NCI-H748 treated with DMSO at 0.1 percent for 48 hours (cell line): ENCODE measurements at regions not wholly inside any gene's neighbourhood (a gene's known extent, or its start where the extent isn't known, plus 50 kb on each side); places are given as distances from the start of the nearest gene placed in this dataset.
"Not testable (repeated sequence)": the region's sequence is repeated elsewhere in the genome, so short reads cannot be mapped to it uniquely, and the experiment has no call there.

Experiments
- DNase-seq: peaks from one replicate; lab custom pipeline; 2025; lab: John Stamatoyannopoulos, UW

DNA sequence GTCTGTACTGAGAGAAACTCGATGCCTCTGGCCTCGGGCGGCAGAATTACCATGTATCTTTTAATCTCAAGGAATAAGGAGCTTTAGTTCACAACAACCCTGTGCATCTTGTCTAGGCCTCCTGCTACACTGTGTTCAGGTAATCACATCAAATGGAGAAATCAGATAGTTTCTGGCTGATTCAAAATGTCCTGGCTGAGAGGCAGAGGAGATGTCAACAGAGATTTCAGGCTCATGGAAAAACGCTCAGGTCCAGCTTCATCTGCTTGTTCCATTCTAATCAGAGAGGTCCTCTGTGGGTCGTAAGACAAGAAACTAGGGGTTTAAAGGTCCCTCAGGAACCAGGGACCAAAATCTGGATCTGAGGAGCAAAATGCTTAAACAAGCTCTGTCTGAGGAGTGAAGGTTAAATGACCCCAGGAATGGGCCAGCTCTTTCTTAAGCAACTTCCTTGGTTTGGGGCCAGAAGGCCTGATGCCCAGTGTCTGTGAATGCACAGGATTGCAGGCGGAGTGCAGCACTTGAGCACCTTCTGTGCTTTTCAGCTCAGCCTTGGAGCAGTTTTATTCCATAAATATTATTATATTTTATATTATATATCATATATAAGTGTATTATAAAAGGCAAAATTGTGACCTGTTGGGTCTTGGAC lies 170.2 kb upstream of the PRICKLE1 start:
- DNase-seq, result no peak

- no peak for DNase-seq
Observed at GRCh38 chr12:42758806-42759205, 169.3 kb upstream of the PRICKLE1 start.

- DNase-seq, result no peak
Observed at GRCh38 chr12:42757624-42758119, 168.1 kb upstream of the PRICKLE1 start.

DNA sequence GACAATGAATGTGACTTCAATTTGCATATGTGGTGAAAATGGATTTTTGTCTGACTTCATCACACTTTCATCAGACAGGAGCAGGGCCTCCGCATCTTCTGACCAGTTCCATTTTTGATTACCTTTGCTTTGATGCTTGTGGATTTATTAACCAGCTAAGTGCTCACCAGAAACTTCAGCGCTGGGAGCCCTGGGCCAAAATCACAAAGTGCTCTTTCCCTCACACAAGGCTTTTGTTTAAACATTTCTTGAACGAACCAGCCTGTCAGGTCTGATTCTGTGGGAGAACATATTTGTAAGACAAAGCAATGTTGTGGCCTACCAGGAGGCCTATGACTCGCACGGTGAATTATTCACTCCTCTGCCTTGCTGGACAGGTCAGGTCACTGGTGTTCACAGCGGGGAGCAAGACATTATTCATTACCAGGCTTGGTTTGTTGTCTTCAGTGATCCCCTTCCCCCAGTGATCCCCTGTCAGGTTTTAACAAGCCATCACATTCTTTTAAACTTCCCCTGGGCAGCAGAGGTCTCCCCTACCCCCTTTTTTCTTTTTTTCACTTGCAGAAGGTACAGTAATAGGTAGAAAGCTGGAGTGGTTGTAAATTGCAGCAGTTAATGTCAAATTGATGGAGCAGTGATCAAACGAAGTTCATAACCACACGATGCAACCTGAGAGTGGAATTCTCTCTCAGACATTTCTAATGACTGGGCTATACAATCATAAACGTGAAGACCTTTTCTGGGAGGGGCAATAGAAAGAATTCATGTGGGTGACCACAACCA lies 167.5 kb upstream of the PRICKLE1 start:
- no peak for DNase-seq

GRCh38 chr12:42750356-42750755 lies 160.8 kb upstream of the PRICKLE1 start:
- DNase-seq, result no peak

DNA sequence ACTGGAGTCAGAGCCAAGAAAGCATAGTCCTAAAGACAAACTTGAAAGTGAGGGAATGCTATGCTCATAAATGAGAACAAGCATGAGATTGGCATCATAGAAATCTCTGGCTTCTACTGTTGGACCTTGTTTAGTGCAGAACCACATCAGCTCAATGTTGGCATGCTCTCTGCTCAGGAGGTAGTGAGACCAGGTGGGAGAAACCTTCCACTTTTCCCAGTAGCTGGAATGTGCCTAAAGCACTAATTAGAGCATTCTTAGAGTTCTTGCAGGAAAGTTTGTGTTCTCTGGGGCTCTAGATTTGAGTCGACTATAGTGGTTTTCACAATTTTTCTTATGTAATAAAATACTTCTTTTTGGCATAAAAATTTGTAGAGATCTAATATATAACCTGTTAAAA lies 159.7 kb upstream of the PRICKLE1 start:
- DNase-seq, result no peak

DNA sequence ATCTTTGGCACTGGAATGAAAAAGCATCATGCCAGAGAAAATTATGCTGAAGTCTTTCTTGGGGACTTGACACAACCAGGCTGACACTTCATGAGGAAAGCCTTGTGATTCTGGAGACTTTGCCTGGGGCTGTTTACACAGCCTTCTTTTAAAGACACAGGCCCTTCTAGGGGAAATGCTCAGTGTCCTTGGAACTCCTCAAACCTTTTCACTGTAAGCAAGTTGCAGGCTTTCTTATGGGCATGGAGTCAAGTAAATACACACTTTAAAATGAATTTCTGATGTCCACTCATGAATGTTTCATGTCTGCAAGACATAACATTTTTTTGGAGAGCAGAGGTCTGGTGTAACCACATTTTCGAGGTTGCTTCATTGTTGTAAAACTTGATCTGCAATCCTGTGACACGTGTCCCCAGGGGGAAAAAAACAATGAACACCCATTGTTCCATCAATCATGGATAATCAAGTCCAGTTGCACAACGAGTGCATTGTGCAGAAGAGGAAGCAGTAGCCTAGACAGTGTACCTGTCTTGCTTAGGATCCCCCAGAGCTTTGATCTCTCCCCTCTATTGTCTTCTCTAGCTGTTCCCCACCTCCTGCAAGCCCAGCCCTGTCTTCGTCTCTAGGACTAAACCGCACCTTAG lies 155.1 kb upstream of the PRICKLE1 start:
- DNase-seq, result no peak

DNA sequence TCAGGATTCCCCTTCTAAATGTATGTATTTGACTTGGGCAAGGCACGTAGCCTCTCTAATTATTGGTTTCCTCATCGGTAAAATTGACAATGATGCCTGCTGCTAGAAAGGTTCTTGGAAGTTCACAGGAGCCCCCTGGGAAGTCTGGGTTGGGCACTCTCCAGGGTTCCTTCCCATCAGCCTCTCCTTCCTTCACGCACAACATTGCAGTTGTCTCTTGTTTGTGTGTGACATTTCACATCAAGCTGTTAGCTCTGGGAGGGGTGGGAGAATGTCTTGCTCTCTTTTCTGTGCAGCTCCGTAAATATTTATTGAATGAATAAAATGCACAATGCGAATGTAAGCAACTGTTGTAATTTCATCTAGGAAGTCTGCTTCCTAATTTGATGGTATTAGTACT lies 153.2 kb upstream of the PRICKLE1 start:
- no peak for DNase-seq

GRCh38 chr12:42741771-42742510 lies 152.4 kb upstream of the PRICKLE1 start:
- DNase-seq, result no peak

DNA sequence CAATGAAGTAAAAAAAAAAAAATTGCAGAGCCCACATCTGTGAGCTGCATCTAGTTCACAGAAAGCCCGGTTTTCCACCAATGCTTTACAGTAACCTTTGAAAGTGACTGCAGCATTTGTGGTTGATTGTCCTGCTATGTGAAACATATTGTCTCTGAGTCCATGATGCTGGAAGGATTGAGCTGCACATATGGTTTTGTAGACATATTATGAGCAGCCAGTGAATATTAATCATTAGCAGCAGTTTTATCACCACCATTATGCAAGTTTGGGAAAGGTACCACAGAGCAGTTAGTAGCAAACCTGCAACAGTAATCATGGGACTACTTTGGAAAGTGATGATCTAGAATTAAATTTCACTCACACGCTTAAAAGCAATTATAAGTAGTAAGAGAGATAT lies 151.5 kb upstream of the PRICKLE1 start:
- no peak for DNase-seq

DNA sequence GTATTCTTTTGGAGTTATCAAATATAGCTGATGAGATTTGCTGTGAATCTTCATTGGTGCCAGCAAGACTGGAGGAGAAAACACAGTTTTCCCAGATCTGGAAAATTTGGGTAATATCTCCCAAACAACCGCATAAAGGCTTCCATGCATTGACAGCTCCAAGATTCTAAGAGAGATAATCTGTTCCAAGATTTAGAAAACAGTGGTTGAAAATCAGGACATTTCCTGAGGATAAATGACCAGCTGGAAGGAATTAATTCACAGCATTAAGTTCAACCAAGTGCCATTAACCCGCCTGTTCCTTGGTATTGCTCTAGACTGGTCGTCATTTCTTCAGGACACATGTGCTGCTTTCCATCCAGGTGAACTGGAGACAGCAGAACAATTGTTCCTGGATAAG lies 147.9 kb upstream of the PRICKLE1 start:
- DNase-seq, result no peak

- DNase-seq, result no peak
Observed at GRCh38 chr12:42735861-42736361, 146.4 kb upstream of the PRICKLE1 start.

GRCh38 chr12:42733911-42734310 lies 144.4 kb upstream of the PRICKLE1 start:
- DNase-seq, result no peak

- no peak for DNase-seq
Observed at GRCh38 chr12:42732908-42733411, 143.4 kb upstream of the PRICKLE1 start.

GRCh38 chr12:42730291-42730690 lies 140.7 kb upstream of the PRICKLE1 start:
- DNase-seq, result no peak

DNA sequence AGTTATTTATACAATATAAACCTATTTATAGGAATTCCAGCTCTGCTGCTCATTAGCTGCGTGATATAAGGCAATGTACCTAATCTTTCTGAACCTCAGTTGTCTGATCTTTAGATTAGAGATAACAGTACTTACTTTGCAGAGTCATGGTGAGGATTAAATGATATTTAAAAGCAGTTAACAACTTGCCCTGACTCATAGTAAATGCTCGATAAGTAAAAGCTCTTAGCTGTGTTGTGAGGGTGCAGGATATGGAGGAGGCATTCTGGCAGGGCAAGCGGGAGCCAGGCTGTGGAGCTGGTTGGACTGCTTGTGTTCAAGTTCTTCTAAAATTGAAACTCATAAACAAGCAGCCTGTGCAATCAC lies 140.0 kb upstream of the PRICKLE1 start:
- no peak for DNase-seq

GRCh38 chr12:42728770-42729534 lies 139.4 kb upstream of the PRICKLE1 start:
- no peak for DNase-seq

- DNase-seq, result no peak
Observed at GRCh38 chr12:42728287-42728686, 138.7 kb upstream of the PRICKLE1 start.

- no peak for DNase-seq
Observed at GRCh38 chr12:42725809-42726208, 136.3 kb upstream of the PRICKLE1 start.

GRCh38 chr12:42716491-42716891 lies 126.9 kb upstream of the PRICKLE1 start:
- DNase-seq, result no peak

- not testable (repeated sequence) for DNase-seq
Observed at GRCh38 chr12:42713566-42713965, 124.0 kb upstream of the PRICKLE1 start.
